GM21786 (cell line): ENCODE measurements at regions not wholly inside any gene's neighbourhood (a gene's known extent, or its start where the extent isn't known, plus 50 kb on each side); places are given as distances from the start of the nearest gene placed in this dataset.
"Not testable (repeated sequence)": the region's sequence is repeated elsewhere in the genome, so short reads cannot be mapped to it uniquely, and the experiment has no call there.

Experiments used
- ATAC-seq: cut with Tn5 transposase; IDR thresholded peaks from one replicate; pipeline ENCODE4 v1.9.1; 2021; ENCODE audit not compliant: unreplicated experiment

DNA sequence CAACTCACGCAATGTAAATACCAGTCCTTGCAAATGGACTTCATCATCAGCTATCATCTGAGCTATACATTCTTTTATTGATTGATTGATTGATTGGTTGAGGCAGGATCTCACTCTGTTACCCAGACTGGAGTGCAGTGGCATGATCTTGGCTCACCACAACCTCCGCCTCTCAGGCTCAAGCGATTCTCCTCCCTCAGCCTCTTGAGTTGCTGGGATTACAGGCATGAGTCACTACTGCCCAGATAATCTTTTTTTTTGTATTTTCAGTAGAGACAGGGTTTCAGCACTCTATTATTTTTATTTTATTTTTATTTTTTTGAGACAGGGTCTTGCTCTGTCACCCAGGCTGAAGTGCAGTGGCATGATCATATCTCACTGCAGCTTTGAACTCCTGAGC is 369.5 kb downstream of the MAT2B start:
- ATAC-seq: not testable (repeated sequence)

DNA sequence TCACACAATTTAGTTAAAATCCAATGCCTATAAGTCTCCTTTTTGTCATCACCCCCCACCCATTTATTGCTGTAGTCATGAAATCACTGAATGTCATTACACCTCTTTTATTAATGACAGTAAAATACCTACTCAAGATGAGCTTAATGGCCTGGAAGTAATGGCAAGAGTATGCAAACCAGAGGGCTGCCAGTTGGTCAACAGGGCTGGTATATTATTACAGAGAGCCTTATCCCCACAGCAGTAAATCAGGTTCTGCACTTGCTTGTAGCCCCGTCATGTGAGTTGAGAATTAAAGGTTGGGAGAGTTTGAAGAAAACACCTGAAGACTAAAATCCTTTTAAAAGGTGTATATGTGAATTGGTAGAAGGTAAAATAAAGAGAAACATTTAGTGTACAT is 372.4 kb downstream of the MAT2B start:
- ATAC-seq: no peak

DNA sequence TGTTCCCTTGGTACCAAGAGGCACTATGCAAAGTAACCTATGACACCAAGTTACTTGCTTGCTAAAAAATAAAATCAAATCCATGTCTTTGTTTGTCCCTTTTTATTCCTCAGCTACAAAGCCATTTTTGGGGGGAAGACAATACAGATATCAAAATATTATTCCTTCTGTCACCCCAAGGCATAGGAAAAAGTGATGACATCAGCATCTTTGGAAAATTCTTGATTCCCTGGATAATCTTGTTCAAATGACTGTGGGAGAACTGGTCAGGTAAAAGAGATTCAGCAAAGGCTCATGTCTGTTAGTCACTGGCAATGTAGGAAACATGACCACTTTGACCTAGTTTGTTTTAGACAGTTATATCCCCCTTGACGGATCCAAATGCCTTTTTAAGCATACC is 373.1 kb downstream of the MAT2B start:
- ATAC-seq: no peak

DNA sequence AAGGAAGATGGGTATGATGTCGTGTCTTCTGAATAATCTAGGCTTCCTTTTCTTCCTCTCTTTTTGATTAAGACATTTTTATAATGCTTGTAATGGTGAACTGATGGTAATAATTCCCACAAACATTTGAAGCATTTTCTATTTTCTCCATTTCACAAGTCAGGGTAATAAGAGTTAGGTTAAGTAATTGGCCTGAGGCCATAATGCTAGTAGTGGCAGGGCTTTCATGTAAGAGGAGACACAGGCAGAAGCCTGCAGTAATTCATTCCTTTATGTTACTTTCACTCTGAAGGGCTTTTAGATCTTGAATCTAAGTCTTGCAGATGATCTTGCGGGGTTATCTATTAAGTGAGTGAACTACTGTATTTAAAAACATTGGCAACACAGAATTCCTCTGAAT is 374.9 kb downstream of the MAT2B start:
- no peak for ATAC-seq

DNA sequence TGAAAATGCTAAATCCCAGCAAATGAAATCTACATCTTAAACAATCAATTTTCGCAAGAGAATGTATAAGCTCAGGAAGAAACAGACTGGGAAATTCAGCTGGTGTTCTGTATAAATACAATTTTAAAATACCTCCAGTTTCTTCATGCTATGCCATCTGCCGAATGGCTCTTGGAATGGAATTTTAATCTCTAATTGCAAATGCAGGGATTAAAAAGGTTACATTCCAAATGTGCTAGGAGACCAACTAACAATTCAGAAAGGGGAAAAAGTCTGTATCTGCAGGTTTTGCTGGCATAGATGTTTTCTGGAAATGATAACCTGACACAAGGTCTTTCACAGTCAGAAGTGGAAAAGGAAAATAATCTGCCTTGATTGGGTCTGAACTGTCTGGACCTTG is 379.7 kb downstream of the MAT2B start:
- ATAC-seq: no peak

DNA sequence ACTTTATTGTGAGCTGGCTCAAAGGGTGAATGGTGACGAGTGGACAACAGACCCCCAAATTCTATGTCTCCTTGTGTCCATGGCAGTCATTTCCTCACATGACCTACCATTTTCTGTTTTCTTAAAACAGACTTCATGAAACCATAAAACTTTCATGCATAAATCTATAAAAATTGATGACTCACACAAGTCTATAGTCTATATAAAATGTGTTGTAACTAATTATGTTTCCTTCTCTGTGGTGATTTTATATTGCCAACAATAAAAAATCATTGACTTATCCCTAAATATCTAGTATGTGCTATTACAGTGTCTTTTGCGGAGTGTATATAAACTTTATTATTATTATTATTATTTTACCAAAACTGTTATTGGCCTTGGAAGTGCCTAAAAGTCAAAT is 382.4 kb downstream of the MAT2B start:
- ATAC-seq: no peak

DNA sequence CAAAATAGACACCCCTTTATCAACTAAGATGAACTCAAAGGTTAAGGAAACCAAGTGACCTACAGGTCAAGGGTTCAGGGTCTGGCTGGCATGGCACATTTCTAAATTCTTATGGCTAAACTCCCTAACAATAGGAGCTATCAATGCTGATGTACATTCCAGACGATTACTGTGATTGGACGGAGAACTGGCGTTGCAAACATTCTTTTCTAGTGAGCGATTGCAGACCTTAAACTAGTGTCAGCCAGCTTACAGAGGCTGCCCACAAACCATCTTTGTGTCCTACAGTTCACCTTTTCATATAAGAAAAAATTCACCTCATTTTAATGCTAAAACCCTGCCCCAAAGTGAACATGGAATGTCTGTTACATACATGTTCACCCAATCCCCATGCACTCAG is 382.9 kb downstream of the MAT2B start:
- ATAC-seq: no peak

DNA sequence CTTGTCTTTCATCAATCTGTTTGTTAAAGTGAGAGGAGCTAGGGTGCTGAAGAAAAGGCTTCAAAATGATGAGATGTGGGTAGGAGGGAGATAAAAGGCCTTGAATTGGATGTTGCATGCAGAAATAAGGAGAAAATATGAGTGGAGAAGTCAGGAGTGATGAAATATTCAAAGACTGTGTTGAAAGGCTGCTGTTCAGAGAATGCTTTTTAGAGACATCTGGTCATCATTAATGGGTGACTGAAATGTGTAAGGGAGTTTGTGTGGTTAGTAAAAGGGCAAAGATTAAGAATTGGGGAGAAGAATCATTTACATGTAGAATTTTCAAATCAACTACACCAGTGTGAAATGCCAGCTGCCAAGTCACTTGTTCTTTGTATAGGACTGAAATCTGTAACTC is 383.9 kb downstream of the MAT2B start:
- no peak for ATAC-seq

DNA sequence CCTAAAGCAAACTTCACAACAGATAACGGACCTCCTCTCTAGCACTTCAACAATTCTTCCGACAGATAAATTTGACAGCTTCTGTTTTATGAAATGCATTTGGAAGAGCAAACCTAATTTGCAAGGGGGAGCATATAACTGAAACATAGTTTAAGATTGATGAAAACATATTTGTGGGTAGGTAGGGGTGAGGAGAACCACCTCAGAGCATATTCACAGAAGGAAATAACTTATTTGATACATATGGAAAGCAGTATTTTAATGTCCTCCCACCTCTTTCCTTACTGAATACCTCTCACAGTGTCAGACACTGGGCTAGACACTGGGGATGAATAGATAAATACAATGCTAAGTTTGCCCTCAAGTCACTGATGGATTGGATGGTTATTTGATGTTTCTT is 384.8 kb downstream of the MAT2B start:
- ATAC-seq: no peak

DNA sequence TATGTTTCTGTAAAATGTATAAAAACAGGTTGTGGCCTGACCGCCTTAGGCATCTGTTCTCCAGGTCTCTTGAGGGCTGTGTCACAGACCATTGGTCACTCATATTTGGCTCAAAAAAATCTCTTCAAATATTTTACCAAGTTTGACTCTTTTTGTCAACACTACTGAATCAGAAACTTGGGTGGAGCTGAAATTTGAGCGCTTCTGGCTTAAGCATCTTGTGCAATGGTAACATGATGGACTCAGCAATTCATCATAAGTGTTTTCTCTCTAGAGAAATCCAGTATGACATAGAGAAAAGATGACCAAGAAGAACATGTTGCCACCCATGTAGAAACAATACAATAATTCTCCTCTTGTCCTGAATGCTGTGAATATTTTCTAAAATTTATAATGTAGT is 387.9 kb downstream of the MAT2B start:
- no peak for ATAC-seq

DNA sequence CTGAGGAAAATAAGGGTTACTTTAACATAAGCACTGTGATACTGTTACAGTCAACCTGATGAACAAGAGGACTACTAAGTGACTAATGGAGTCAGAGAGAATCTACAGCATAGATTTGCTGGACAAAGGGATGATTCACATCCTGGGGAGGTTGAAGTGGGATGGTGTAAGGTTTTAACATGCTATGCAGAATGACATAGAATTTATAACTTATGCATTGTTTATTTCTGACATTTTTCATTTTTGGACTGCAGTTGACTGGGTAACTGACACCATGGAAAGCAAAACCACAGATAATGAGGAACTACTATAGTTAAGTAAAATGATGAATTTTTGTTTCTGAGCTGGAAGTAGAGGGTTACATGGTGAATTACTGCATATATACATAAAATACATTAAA is 389.2 kb downstream of the MAT2B start:
- ATAC-seq: no peak

DNA sequence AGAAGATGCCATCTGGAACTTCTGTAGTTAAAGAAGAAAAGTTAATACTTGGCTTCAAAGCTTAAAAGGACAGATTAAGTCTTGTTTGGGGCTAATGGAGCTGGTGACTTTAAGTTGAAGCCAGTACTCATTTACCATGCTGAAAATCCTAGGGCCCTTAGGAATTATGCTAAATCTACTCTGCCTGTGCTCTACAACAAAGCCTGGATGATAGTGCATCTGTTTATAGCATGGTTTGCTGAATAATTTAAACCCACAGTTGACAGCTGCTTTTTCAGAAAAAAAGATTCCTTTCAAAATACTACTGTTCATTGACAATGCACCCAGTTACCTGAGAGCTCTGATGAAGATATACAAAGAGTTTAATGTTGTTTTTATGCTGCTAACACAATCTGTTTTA is 393.5 kb downstream of the MAT2B start:
- ATAC-seq: no peak

DNA sequence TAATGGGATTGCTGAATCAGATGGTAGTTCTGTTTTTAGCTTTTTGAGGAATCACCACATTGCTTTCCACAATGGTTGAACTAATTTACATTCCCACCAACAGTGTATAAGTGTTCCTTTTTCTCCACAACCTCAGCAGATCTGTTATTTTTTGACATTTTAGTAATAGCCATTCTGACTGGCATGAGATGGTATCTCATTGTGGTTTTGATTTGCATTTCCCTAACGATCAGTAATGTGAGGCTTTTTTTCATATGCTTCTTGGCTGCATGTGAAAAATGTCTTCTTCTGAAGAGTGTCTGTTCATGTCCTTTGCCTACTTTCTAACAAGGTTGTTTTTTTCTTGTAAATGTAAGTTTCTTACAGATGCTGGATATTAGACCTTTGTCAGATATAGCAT is 402.4 kb downstream of the MAT2B start:
- ATAC-seq: not testable (repeated sequence)

DNA sequence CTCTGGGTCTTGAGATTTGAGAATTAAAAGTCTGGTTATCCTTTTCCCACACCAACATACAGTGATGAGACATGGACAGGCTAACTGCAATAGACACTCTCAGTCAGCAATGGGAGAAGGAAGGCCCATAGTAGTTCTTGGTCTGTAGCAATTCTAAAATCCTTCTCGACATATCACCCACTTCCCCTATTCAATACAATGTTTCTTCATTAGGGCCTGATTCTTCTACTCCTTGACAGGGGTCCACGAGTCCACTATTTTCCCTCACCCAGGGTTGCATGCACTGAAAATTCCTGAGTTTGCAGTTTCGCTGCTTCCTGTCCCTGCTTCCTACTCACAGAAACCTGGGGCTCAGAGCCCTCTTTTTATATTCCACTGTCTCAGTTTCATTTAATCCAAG is 402.8 kb downstream of the MAT2B start:
- ATAC-seq: no peak

DNA sequence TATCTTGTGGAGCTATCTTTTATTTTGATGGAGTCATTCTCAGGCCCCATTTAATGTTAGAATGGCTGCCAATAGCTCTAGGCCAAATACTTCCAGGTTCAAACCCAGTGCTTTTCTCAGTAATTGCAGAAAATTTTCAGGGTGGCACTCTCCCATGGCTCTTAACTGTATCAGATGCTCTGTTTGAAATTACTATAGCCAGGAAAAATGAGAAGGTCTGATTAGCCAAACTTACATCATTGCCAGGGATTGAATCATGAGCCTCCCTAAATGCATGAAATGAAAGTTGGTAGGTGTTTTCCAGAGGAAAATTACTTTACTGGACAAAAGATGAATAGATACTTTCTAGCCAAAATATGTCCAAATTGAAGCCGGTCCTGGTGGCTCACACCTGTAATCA is 404.8 kb downstream of the MAT2B start:
- ATAC-seq: no peak

DNA sequence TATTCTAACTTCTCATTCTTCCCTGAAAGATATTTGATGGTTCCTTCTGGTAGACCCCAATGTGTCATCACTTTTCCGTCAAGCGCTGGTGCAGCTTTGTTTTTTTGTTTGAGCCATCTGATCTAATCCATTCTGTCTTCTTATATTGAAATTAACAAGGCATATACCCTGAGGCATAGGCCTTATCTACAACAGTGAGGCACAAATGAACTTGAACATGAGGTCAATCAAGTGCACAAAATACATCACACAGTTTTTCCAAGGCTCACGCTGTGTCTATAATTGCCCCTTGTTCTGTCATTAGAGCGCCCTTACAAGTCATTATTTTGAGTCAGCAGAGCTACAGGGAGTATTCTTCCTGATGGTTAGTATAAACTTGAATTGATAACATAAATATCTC is 406.6 kb downstream of the MAT2B start:
- no peak for ATAC-seq

DNA sequence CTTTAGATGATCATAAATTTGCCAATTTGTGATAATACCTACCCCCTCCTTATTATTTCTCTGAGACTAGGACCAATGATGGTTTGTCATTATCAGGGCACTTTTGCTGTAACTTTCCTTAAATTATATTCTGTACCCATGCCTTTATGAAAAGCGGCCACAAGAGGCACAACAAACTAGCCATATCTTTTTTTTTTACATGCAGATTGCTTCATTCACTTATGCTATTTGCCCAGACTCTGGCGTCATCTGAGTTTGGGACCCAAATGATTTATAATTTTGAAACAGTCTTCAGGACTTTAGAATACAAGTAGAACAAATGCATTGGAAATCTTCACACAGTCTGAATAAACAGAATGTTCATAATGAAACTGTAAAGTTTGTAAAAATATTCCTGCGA is 408.1 kb downstream of the MAT2B start:
- ATAC-seq: no peak

DNA sequence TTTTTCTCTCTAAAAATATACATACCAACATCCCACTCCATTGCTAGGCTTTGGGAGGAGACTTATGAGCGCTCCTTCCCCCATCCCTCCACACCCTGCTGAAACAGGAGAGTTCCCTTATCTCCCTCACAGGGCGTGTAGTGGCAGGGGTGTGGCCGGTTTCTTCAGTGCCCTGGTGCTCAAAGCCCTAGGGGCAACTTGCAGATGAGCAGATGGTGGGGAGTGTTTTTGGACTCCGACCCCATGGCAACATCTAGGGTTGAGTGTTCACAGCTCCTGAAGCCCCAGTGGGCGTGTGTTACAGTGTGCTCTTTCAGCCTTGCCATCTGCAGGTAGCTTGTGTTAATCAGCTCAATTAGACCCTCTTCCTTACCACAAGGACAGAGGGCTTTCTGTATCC is 409.5 kb downstream of the MAT2B start:
- ATAC-seq: peak; percentile 41

DNA sequence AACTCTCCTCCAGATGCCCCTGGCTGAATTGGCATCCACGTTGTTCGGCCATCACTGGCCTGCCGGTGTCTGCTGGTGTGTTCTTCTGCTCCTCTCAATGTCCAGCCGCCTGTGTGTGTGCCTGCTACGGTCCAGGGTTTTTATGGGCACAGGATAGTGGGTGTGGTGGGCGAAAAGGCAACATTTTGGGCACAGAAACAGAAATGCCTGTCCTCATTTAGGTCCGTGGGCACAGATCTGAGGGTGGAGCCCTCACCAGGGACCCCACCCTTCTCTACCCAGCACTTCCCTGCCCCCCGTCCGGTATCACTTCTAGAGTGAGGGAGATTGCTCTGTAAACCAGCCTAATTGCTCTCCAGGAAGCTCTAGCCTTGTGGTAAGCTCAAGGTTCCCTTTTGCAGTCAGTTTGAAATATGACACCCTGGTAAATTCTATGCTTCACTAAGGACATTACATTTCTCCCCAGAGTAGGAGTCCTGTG is 410.1 kb downstream of the MAT2B start:
- peak; percentile 76 for ATAC-seq

DNA sequence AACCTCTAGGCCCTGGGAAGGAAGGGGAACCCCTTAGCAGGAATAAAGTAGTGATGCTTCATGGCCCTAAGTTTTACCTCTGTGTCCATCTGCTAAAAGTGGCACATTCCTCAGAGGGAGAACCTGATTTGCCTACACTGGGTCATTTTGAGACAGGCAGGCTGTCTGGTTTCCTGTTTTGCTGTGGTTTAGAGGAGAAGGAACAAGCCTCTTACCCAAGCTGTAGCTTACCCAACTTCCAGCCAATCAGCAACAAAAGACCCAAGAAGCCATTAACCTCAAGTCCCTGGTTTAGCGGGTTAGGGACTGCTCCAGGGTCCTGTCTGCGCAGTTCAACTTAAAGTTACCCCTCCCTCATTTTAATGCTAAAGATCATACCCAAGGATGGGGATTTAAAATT is 411.0 kb downstream of the MAT2B start:
- peak; percentile 76 for ATAC-seq

DNA sequence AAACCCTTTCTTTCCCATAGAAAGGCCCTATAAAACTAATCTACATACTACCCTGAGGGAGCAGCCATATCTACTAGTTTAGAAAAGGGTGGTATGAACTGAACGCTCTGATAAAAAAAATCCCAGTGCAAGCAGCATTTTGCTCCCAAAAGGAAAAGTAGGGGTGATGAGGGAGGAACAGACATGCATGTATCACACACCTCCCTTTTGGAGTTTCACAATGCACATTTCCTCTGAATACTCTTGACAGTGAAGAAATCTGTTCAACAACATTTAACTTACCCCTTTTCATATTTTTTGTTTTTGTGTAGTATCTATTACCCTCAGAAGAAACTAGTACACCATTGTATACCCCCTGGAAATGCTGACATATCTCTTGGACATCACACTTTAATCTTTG is 411.4 kb downstream of the MAT2B start:
- ATAC-seq: no peak

DNA sequence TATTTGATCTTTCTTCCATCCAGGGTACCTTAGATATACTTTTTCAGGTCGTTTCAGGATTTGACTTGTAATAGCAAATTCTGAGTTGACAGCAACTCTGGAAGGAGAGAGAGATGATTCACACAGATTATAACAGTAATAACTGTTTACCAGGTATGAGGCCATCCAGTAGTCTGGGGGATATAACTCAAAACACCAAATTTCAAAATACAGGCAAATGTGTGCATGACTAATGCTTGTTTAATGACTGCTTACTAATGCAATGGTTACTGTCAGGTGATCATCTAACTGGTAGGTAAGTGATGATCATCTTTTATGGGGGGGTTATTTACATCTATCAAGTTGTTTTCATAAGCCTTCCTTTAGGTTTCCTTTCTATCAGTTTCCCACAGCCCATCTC is 412.3 kb downstream of the MAT2B start:
- ATAC-seq: no peak

DNA sequence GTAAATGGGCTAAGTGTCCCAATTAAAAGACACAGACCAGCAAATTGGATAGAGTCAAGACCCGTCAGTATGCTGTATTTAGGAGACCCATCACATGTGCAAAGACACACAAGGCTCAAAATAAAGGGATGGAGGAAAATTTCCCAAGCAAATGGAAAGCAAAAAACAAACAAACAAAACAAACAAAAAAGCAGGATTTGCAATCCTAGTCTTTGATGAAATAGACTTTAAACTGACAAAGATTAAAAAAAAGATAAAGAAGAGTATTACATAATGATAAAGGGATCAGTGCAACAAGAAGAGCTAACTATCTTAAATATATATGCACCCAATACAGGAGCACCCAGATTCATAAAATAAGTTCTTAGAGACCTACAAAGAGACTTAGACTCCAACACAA is 429.6 kb downstream of the MAT2B start:
- not testable (repeated sequence) for ATAC-seq

DNA sequence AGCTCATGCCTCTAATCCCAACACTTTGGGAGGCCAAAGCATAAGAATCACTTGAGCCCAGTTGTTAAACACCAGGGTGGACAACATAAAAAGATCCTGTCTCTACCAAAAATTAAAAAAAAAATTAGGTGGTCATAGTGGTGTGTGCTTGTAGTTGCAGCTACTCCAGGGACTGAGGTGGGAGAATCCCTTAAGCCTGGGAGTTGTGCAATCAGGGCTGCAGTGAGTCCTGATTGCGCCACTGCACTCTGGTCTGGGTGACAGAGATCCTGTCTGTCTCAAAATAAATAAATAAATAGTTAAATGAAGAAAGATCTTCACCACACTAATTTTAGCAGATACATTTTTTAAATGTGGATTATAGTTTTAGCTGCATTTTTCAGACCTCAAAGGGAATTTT is 433.2 kb downstream of the MAT2B start:
- no peak for ATAC-seq
